Parathyroid adenoma (tissue), 2 donors: ENCODE measurements at regions not wholly inside any gene's neighbourhood (a gene's known extent, or its start where the extent isn't known, plus 50 kb on each side); places are given as distances from the start of the nearest gene placed in this dataset.

Source experiments
- H2AFZ ChIP-seq: fragments of 300-600 bp; sonication (generic); one replicate; pipeline ENCODE4 v1.7.0; 2017; ENCODE audit warnings: antibody characterized with exemption, mild to moderate bottlenecking
- H3K27ac ChIP-seq: fragments of 300-600 bp; sonication (generic); one replicate; pipeline ENCODE4 v1.7.0; 2017
- H3K27me3 ChIP-seq: fragments of 300-600 bp; sonication (generic); one replicate; pipeline ENCODE4 v1.7.0; 2017; ENCODE audit warnings: low read length; ENCODE audit not compliant: control insufficient read depth, insufficient read depth
- H3K36me3 ChIP-seq: fragments of 300-600 bp; sonication (generic); one replicate; pipeline ENCODE4 v1.7.0; 2017; ENCODE audit warnings: low read length; ENCODE audit not compliant: control insufficient read depth, insufficient read depth
- H3K4me1 ChIP-seq: fragments of 300-600 bp; sonication (generic); one replicate; pipeline ENCODE4 v1.7.0; 2017; ENCODE audit warnings: control low read depth
- H3K4me2 ChIP-seq: fragments of 300-600 bp; sonication (generic); one replicate; pipeline ENCODE4 v1.7.0; 2017; ENCODE audit warnings: low read length
- H3K4me3 ChIP-seq: fragments of 300-600 bp; sonication (generic); one replicate; pipeline ENCODE4 v1.7.0; 2017; ENCODE audit warnings: low read depth, low read length
- H3K79me2 ChIP-seq: fragments of 300-600 bp; sonication (generic); one replicate; pipeline ENCODE4 v1.7.0; 2017; ENCODE audit warnings: control low read depth
- H3K9ac ChIP-seq: fragments of 300-600 bp; sonication (generic); one replicate; pipeline ENCODE4 v1.7.0; 2017; ENCODE audit warnings: mild to moderate bottlenecking
- H3K9me3 ChIP-seq: fragments of 300-600 bp; sonication (generic); one replicate; pipeline ENCODE4 v1.7.0; 2017; ENCODE audit warnings: low read length; ENCODE audit not compliant: control insufficient read depth
- CTCF ChIP-seq: fragments of 300-600 bp; sonication (generic); IDR thresholded peaks from one replicate; pipeline ENCODE4 v1.7.0; 2017; ENCODE audit warnings: antibody characterized with exemption, mild to moderate bottlenecking
- donor health status: primary hyperparathyroidism.

GRCh38 chr21:15560383-15561056 is 169.3 kb upstream of the USP25 start:
- no peak overlapping the region for H3K4me2 ChIP-seq
- no peaks in the 10 kb centered on the region for H3K36me3 ChIP-seq
- no peak overlapping the region for H3K9ac ChIP-seq
- no peak overlapping the region for H3K4me3 ChIP-seq
- no peaks in the 10 kb centered on the region for H3K79me2 ChIP-seq
- no peaks in the 10 kb centered on the region for H3K9me3 ChIP-seq
- no peaks in the 10 kb centered on the region for H3K27me3 ChIP-seq
- H3K27ac ChIP-seq: no peak overlapping the region
- TF ChIP-seq CTCF: no peak
- H2AFZ ChIP-seq: no peak overlapping the region
- H3K4me1 ChIP-seq: no peaks in the 10 kb centered on the region

GRCh38 chr21:15562748-15563147 is 167.0 kb upstream of the USP25 start:
- Histone ChIP-seq H3K4me2 (no peak overlapping the region), H3K4me1 (no peaks in the 10 kb centered on the region), H2AFZ (no peak overlapping the region), H3K36me3 (no peaks in the 10 kb centered on the region), H3K79me2 (no peaks in the 10 kb centered on the region), H3K27ac (no peak overlapping the region), H3K9me3 (no peaks in the 10 kb centered on the region), H3K9ac (no peak overlapping the region), H3K27me3 (no peaks in the 10 kb centered on the region), H3K4me3 (no peak overlapping the region)
- TF ChIP-seq CTCF: no peak

- Histone ChIP-seq H3K4me1 (no peaks in the 10 kb centered on the region), H3K4me2 (no peak overlapping the region), H3K9ac (no peak overlapping the region), H3K27ac (no peak overlapping the region), H3K79me2 (no peaks in the 10 kb centered on the region), H2AFZ (no peak overlapping the region), H3K9me3 (no peaks in the 10 kb centered on the region), H3K27me3 (no peaks in the 10 kb centered on the region), H3K36me3 (no peaks in the 10 kb centered on the region), H3K4me3 (no peak overlapping the region)
- no peak for TF ChIP-seq CTCF
Observed at GRCh38 chr21:15564907-15565306, 164.9 kb upstream of the USP25 start.

GRCh38 chr21:15566703-15567102 is 163.1 kb upstream of the USP25 start:
- Histone ChIP-seq H3K79me2 (no peaks in the 10 kb centered on the region), H3K4me2 (no peak overlapping the region), H3K9ac (no peak overlapping the region), H3K36me3 (no peaks in the 10 kb centered on the region), H3K4me1 (no peaks in the 10 kb centered on the region), H3K4me3 (no peak overlapping the region), H2AFZ (no peak overlapping the region), H3K27ac (no peak overlapping the region), H3K9me3 (no peaks in the 10 kb centered on the region), H3K27me3 (no peaks in the 10 kb centered on the region)
- no peak for TF ChIP-seq CTCF

GRCh38 chr21:15567191-15567590 is 162.6 kb upstream of the USP25 start:
- Histone ChIP-seq H3K27ac (no peak overlapping the region), H3K27me3 (no peaks in the 10 kb centered on the region), H2AFZ (no peak overlapping the region), H3K79me2 (no peaks in the 10 kb centered on the region), H3K4me1 (no peaks in the 10 kb centered on the region), H3K36me3 (no peaks in the 10 kb centered on the region), H3K4me2 (no peak overlapping the region), H3K9ac (no peak overlapping the region), H3K4me3 (no peak overlapping the region), H3K9me3 (no peaks in the 10 kb centered on the region)
- TF ChIP-seq CTCF: no peak
